ENCODE measurements at regions not wholly inside any gene's neighbourhood (a gene's known extent, or its start where the extent isn't known, plus 50 kb on each side); places are given as distances from the start of the nearest gene placed in this dataset.

- H3K27ac Mint-ChIP-seq: peak overlapping the region; percentile 15
- DNase-seq (ENCODE audit: low spot score): no peak
- peak overlapping the region; percentile 23 for H3K4me3 Mint-ChIP-seq
- H3K9me3 Mint-ChIP-seq: no peaks in the 10 kb centered on the region
- intact Hi-C loops (cut with micrococcal nuclease): loop anchor here (1.0 to 2.0 kb wide), 3 partner anchors 44 to 378 kb away; no protein-coding TSS in a partner anchor
- no peaks in the 10 kb centered on the region for H3K36me3 Mint-ChIP-seq (ENCODE audit: low read depth)
- peaks cover 24% of the 10 kb centered on the region for H3K27me3 Mint-ChIP-seq (ENCODE audit: insufficient read depth)
- peaks cover 52% of the 10 kb centered on the region for H3K4me1 Mint-ChIP-seq (ENCODE audit: low read depth)
These were observed 104.7 kb upstream of the NABP1 start for GRCh38 chr2:191573216-191573615.

- peaks cover 15% of the 10 kb centered on the region for H3K27me3 Mint-ChIP-seq (ENCODE audit: insufficient read depth)
- intact Hi-C loops (cut with micrococcal nuclease): no loop called here
- H3K4me3 Mint-ChIP-seq: no peak overlapping the region
- no peaks in the 10 kb centered on the region for H3K9me3 Mint-ChIP-seq
- no peak for DNase-seq (ENCODE audit: low spot score)
- peaks cover 52% of the 10 kb centered on the region for H3K4me1 Mint-ChIP-seq (ENCODE audit: low read depth)
- H3K27ac Mint-ChIP-seq: peak overlapping the region; percentile 71
- no peaks in the 10 kb centered on the region for H3K36me3 Mint-ChIP-seq (ENCODE audit: low read depth)
These were observed 103.7 kb upstream of the NABP1 start for GRCh38 chr2:191574232-191574631.

GRCh38 chr2:191577605-191578004, 100.3 kb upstream of the NABP1 start:
- Mint-ChIP-seq H3K4me3 (no peak overlapping the region), H3K27ac (no peak overlapping the region), H3K9me3 (no peaks in the 10 kb centered on the region), H3K4me1 (ENCODE audit: low read depth) (peaks cover 23% of the 10 kb centered on the region), H3K36me3 (ENCODE audit: low read depth) (no peaks in the 10 kb centered on the region), H3K27me3 (ENCODE audit: insufficient read depth) (peaks cover 7% of the 10 kb centered on the region)
- intact Hi-C loops (cut with micrococcal nuclease): loop anchor here (2.0 kb wide), 1 partner anchor 17 kb away; no protein-coding TSS in a partner anchor
- DNase-seq (ENCODE audit: low spot score): no peak

- Mint-ChIP-seq H3K4me3 (no peak overlapping the region), H3K9me3 (no peaks in the 10 kb centered on the region), H3K27me3 (ENCODE audit: insufficient read depth) (peaks cover 7% of the 10 kb centered on the region), H3K36me3 (ENCODE audit: low read depth) (no peaks in the 10 kb centered on the region), H3K4me1 (ENCODE audit: low read depth) (peaks cover 18% of the 10 kb centered on the region), H3K27ac (no peak overlapping the region)
- DNase-seq (ENCODE audit: low spot score): no peak
- intact Hi-C loops (cut with micrococcal nuclease): no loop called here
These were observed 99.9 kb upstream of the NABP1 start for GRCh38 chr2:191578031-191578430.

- H3K4me3 Mint-ChIP-seq: no peak overlapping the region
- DNase-seq (ENCODE audit: low spot score): no peak
These were observed 97.4 kb upstream of the NABP1 start for GRCh38 chr2:191580581-191580980.

GRCh38 chr2:191581003-191581402, 96.9 kb upstream of the NABP1 start:
- no peaks in the 10 kb centered on the region for H3K9me3 Mint-ChIP-seq
- H3K27me3 Mint-ChIP-seq (ENCODE audit: insufficient read depth): peaks cover 11% of the 10 kb centered on the region
- no peak overlapping the region for H3K27ac Mint-ChIP-seq
- no peak overlapping the region for H3K4me3 Mint-ChIP-seq
- intact Hi-C loops (cut with micrococcal nuclease): no loop called here
- no peaks in the 10 kb centered on the region for H3K36me3 Mint-ChIP-seq (ENCODE audit: low read depth)
- no peaks in the 10 kb centered on the region for H3K4me1 Mint-ChIP-seq (ENCODE audit: low read depth)
- DNase-seq (ENCODE audit: low spot score): no peak

More at GRCh38 chr2:191580581-191580980, 97.4 kb upstream of the NABP1 start:
- H3K9me3 Mint-ChIP-seq: no peaks in the 10 kb centered on the region
- H3K36me3 Mint-ChIP-seq (ENCODE audit: low read depth): no peaks in the 10 kb centered on the region
- H3K27me3 Mint-ChIP-seq (ENCODE audit: insufficient read depth): peaks cover 11% of the 10 kb centered on the region
- no peaks in the 10 kb centered on the region for H3K4me1 Mint-ChIP-seq (ENCODE audit: low read depth)
- intact Hi-C loops (cut with micrococcal nuclease): no loop called here
- H3K27ac Mint-ChIP-seq: no peak overlapping the region

- DNase-seq (ENCODE audit: low spot score): no peak
- no peak overlapping the region for H3K4me3 Mint-ChIP-seq
- intact Hi-C loops (cut with micrococcal nuclease): no loop called here
- peaks cover 8% of the 10 kb centered on the region for H3K27me3 Mint-ChIP-seq (ENCODE audit: insufficient read depth)
- H3K9me3 Mint-ChIP-seq: no peaks in the 10 kb centered on the region
- H3K4me1 Mint-ChIP-seq (ENCODE audit: low read depth): no peaks in the 10 kb centered on the region
- no peak overlapping the region for H3K27ac Mint-ChIP-seq
- no peaks in the 10 kb centered on the region for H3K36me3 Mint-ChIP-seq (ENCODE audit: low read depth)
These were observed 95.6 kb upstream of the NABP1 start for GRCh38 chr2:191582355-191582754.

- Mint-ChIP-seq H3K27me3 (ENCODE audit: insufficient read depth) (peaks cover 1% of the 10 kb centered on the region), H3K27ac (no peak overlapping the region), H3K36me3 (ENCODE audit: low read depth) (no peaks in the 10 kb centered on the region), H3K4me3 (no peak overlapping the region), H3K4me1 (ENCODE audit: low read depth) (no peaks in the 10 kb centered on the region), H3K9me3 (no peaks in the 10 kb centered on the region)
- intact Hi-C loops (cut with micrococcal nuclease): no loop called here
- DNase-seq (ENCODE audit: low spot score): no peak
These were observed 86.9 kb upstream of the NABP1 start for GRCh38 chr2:191591025-191591424.

- Mint-ChIP-seq H3K4me3 (no peak overlapping the region), H3K9me3 (no peaks in the 10 kb centered on the region), H3K27ac (no peak overlapping the region), H3K27me3 (ENCODE audit: insufficient read depth) (peaks cover 1% of the 10 kb centered on the region), H3K36me3 (ENCODE audit: low read depth) (no peaks in the 10 kb centered on the region), H3K4me1 (ENCODE audit: low read depth) (no peaks in the 10 kb centered on the region)
- intact Hi-C loops (cut with micrococcal nuclease): loop anchor here (2.0 kb wide), 1 partner anchor 17 kb away; no protein-coding TSS in a partner anchor
- no peak for DNase-seq (ENCODE audit: low spot score)
These were observed 84.1 kb upstream of the NABP1 start for GRCh38 chr2:191593622-191594385.

GRCh38 chr2:191597186-191597751, 80.7 kb upstream of the NABP1 start:
- H3K9me3 Mint-ChIP-seq: no peaks in the 10 kb centered on the region
- intact Hi-C loops (cut with micrococcal nuclease): no loop called here
- no peak overlapping the region for H3K4me3 Mint-ChIP-seq
- H3K4me1 Mint-ChIP-seq (ENCODE audit: low read depth): no peaks in the 10 kb centered on the region
- DNase-seq (ENCODE audit: low spot score): no peak
- peaks cover 9% of the 10 kb centered on the region for H3K27me3 Mint-ChIP-seq (ENCODE audit: insufficient read depth)
- H3K27ac Mint-ChIP-seq: no peak overlapping the region
- H3K36me3 Mint-ChIP-seq (ENCODE audit: low read depth): no peaks in the 10 kb centered on the region

- peaks cover 9% of the 10 kb centered on the region for H3K27me3 Mint-ChIP-seq (ENCODE audit: insufficient read depth)
- H3K4me1 Mint-ChIP-seq (ENCODE audit: low read depth): no peaks in the 10 kb centered on the region
- H3K27ac Mint-ChIP-seq: no peak overlapping the region
- H3K9me3 Mint-ChIP-seq: no peaks in the 10 kb centered on the region
- no peak overlapping the region for H3K4me3 Mint-ChIP-seq
- intact Hi-C loops (cut with micrococcal nuclease): no loop called here
- no peaks in the 10 kb centered on the region for H3K36me3 Mint-ChIP-seq (ENCODE audit: low read depth)
- DNase-seq (ENCODE audit: low spot score): no peak
These were observed 79.6 kb upstream of the NABP1 start for GRCh38 chr2:191598296-191598695.

GRCh38 chr2:191601060-191601459, 76.9 kb upstream of the NABP1 start:
- Mint-ChIP-seq H3K9me3 (no peaks in the 10 kb centered on the region), H3K36me3 (ENCODE audit: low read depth) (no peaks in the 10 kb centered on the region), H3K27me3 (ENCODE audit: insufficient read depth) (peaks cover 10% of the 10 kb centered on the region), H3K4me3 (no peak overlapping the region), H3K4me1 (ENCODE audit: low read depth) (no peaks in the 10 kb centered on the region), H3K27ac (no peak overlapping the region)
- intact Hi-C loops (cut with micrococcal nuclease): no loop called here
- no peak for DNase-seq (ENCODE audit: low spot score)

- no peak for DNase-seq (ENCODE audit: low spot score)
- Mint-ChIP-seq H3K4me3 (no peak overlapping the region), H3K36me3 (ENCODE audit: low read depth) (no peaks in the 10 kb centered on the region), H3K27me3 (ENCODE audit: insufficient read depth) (peaks cover 10% of the 10 kb centered on the region), H3K27ac (no peak overlapping the region), H3K9me3 (no peaks in the 10 kb centered on the region), H3K4me1 (ENCODE audit: low read depth) (peaks cover 6% of the 10 kb centered on the region)
- intact Hi-C loops (cut with micrococcal nuclease): no loop called here
These were observed 73.8 kb upstream of the NABP1 start for GRCh38 chr2:191604154-191604553.

Data from activated T-helper 1 cell treated with anti-CD3 and anti-CD28 coated beads, Interleukin-12 subunit alpha, Interleukin-12 subunit beta, Interleukin-2, Interleukin-4 antibody, amounts not matched to agents 30 ng/mL and 10 ng/mL and 1 ng/mL, durations not matched to agents 14 hours and 24 hours and 36 hours (primary cell).